Posterior vena cava (tissue), 2 donors: ENCODE measurements at regions not wholly inside any gene's neighbourhood (a gene's known extent, or its start where the extent isn't known, plus 50 kb on each side); places are given as distances from the start of the nearest gene placed in this dataset.
"Not testable (repeated sequence)": the region's sequence is repeated elsewhere in the genome, so short reads cannot be mapped to it uniquely, and the experiment has no call there.

ENCODE experiments used
- DNase-seq: peaks from one replicate; pipeline ENCODE4 v3.0.0-alpha.2; 2020; ENCODE audit warnings: low spot score
- intact Hi-C, 2 donors: fragments of 100-400 bp; cut with DNase I; formaldehyde crosslinking; loops; one replicate each; pipeline versions ENCODE4 v1.14.1 to v1.14.2; 2022 to 2023
- donor health status: DM: yes; HTN: yes; CAD: no.
- donor health status: DM: yes; HTN: yes; CAD: no.

GRCh38 chr20:20814685-20815084, 102.2 kb upstream of the RALGAPA2 start:
- intact Hi-C loops, result no loop called here
- no peak for DNase-seq

GRCh38 chr20:20812136-20812535, 99.7 kb upstream of the RALGAPA2 start:
- intact Hi-C loops, result no loop called here
- DNase-seq, result no peak

GRCh38 chr20:20808016-20808415, 95.6 kb upstream of the RALGAPA2 start:
- intact Hi-C loops, result no loop called here
- no peak for DNase-seq

DNA sequence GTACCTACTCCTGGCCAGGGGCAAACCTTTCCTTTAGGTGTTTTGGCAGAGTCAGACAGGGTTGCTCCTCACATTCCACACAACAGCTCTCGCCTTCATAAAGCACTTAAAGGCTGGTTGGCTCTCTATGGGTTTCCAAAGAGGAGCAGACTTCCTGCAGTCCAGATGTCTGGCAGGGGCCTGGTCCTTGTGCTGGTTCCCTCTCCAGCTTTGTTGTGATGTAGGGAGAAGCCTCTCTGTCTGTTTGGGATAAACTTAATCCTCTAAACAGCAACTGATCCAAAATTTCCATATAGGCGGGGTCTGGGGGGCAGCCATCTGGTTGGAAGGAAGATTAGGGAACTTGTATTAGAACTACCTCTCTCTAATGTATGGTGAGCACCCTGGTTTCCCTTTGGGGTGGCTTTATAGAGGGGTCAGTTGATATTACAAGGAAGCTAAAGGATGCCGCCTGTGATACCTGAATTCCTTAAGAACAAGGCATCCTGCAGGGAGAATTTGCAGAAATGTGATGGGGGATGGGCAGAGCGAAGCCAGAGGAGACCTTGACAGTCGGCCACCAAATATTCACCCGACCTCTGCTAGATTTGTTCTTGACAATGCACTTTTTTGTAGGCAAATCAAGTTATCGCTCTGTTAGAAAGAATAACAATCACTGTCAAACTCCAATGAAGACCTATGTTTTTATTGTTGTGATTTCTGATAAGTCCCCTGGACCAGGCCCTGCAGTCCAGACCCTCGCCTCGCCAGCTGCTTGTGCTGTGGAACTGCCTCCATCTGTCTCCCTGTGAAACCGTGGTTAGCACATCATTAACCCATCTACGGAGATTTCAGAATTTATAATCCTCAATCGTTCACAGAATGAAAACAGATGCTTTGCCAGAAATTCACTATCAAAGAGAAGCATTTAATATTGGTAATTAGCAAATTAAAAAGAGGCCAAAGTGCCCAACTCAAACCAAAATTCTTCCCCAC, 94.0 kb upstream of the RALGAPA2 start:
- intact Hi-C loops, result no loop called here
- DNase-seq, result no peak

DNA sequence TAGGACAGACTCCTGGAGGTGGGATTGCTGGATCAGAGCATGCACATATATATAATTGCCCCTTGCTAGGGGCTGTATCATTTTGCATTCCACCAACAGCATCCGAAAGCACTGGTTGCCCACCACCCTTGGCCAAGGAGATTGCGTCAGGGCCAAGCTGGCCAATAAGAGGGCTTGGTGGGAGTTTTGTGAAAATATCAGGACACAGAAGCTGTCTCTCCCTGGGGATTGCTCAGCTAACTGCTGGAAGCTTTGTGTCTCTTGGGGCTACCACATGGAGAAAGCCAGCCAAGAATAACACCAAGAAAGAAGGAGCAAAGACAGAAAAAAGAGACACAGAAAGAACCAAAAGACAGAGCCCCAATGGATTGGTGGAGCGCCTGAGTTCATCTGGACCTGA, 90.6 kb upstream of the RALGAPA2 start:
- intact Hi-C loops, result no loop called here

GRCh38 chr20:20802328-20802727, 89.9 kb upstream of the RALGAPA2 start:
- intact Hi-C loops, result no loop called here
- DNase-seq, result no peak

More for the DNA sequence above, 90.6 kb upstream of the RALGAPA2 start:
- no peak for DNase-seq

- no peak for DNase-seq
- intact Hi-C loops, result no loop called here
Observed at GRCh38 chr20:20799716-20800312, 87.4 kb upstream of the RALGAPA2 start.

- intact Hi-C loops, result no loop called here
- no peak for DNase-seq
Observed at GRCh38 chr20:20797521-20798310, 85.3 kb upstream of the RALGAPA2 start.

GRCh38 chr20:20796766-20797440, 84.5 kb upstream of the RALGAPA2 start:
- no peak for DNase-seq
- intact Hi-C loops, result no loop called here

DNA sequence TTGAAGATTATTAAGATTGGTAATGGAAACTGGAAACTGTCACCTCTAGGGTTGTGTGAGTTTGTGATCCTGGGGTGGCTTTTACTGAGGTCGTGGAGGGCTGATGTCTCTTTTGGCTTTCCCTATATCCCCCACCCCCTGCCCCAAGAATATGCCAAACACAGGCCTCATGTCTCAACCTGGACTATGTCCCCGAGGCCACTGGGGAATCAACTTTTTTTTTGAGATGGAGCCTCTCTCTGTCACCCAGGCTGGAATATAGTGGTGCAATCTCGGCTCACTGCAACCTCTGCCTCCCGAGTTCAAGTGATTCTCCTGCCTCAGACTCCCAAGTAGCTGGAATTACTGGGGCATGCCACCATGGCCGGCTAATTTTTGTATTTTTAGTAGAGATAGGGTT, 83.3 kb upstream of the RALGAPA2 start:
- DNase-seq, result no peak
- intact Hi-C loops, result no loop called here

DNA sequence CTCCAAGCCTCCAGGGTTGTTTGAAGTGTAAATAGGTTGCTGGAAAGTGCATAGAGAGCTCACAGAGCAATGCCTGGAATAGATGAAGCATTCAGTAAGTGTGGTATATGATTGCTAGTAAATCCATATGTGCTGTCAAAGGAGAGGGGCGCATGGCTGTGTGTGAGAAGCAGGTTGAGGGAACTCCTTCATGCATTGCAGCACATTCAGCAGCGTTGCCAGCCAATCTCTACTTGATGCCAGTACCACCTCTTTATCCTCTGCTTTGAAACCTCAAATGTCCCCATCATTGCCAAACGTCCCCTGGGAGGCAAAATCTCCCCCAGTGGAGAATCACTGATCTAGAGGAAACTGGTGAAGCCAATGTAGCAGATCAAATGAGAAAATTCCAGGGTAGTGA, 82.7 kb upstream of the RALGAPA2 start:
- DNase-seq, result no peak
- intact Hi-C loops, result no loop called here

DNA sequence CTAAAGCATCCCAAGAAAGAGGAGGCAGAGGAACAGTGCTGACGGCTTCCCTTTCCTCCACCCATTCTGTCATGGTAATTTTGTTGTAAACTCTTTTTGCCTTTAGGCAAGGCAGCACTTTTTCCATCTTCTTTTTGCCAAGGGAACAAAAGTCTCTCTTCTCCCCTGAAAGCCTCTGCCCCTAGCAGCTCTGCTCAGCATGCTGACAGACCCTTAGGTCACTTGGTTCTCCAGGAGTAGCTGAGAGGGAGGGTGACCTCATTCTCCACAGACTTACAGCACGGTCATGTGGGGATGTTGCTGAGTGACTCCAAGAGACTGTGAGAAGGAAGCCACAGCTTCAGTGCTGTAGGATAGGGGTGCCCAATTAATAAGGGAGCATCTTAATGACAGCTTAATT, 81.1 kb upstream of the RALGAPA2 start:
- DNase-seq, result no peak
- intact Hi-C loops, result no loop called here

DNA sequence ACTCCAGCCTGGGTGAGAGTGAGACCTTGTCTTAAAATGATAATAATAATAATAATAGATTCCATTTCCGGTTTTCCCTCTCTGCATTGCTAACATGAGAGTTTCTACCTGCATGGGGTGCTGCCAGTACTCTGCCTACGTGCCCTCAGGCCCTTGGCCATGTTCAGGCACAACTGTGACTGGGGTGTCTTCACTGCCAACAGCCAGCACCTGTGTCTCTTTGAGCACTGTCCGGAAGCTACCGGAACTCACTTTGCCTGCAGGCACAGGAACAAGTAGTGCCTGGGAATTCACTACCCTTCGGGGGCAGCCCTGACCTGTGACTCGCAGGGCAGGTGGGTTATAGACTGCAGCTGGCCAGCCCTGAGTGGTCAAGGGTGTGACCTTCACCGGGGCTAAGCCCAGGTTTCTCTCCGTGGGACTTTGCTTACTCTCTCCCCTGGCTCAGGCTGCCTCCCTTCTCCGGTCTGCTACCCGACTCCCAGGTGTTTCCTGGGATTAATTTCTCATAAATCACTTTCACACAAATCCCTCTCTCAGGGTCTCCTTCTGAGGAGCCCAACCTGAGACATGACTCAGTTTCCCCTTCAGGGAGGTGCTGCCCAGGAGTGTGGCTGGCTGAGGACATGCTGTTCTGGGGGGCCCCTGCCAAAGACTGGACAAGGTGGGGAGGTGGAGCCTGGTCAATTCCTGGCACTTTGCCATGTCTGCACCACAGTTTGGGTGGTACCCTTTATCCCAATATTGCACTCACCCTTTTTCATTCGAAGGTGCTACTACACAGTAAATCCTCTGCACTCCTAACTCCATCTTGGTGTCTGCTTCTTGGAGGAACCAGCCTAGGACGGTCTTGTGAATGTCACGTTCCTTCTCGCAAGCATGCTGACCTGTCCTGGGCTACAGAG, 79.5 kb upstream of the RALGAPA2 start:
- intact Hi-C loops, result no loop called here
- no peak for DNase-seq

DNA sequence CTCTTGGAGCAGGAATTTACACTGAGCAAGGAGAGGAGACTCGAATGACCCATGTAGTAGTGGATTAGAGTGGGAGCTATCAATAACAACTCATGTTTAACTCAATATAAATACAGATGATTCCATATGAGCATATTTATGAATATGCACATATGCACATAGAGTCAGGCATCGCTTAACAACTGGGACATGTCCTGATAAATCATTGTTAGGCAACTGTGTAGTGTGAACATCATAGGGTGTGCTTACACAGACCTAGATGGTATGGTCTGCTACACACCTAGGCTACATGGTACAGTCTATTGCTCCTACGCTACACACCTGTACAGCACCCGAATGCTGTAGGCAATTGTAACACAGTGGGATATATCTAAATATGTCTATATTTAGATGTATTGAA, 75.9 kb upstream of the RALGAPA2 start:
- no peak for DNase-seq
- intact Hi-C loops, result loop anchor here in 1 of 2 donors (5.0 kb wide), 1 partner anchor 789 kb away; no protein-coding TSS in a partner anchor

DNA sequence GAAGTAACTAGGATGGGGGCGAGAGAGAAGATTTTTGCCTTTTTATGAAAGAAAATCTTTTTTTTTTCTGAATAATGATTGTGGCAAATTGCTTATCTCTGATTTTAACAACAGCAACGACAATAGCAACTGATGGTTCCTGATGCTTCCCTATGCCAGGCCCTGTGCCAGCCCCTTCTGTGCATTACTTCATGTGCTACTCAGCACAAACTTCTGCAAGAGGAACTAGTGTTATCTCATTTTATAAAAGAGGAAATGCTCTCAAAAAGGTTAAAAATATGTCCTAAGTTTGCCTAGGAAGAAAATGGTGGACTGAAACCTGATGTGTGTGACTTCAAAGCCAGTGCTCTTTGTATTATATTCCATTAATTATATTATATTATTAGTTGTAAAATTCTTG, 74.0 kb upstream of the RALGAPA2 start:
- no peak for DNase-seq
- intact Hi-C loops, result loop anchor here in 1 of 2 donors (5.0 kb wide), 1 partner anchor 791 kb away; no protein-coding TSS in a partner anchor

DNA sequence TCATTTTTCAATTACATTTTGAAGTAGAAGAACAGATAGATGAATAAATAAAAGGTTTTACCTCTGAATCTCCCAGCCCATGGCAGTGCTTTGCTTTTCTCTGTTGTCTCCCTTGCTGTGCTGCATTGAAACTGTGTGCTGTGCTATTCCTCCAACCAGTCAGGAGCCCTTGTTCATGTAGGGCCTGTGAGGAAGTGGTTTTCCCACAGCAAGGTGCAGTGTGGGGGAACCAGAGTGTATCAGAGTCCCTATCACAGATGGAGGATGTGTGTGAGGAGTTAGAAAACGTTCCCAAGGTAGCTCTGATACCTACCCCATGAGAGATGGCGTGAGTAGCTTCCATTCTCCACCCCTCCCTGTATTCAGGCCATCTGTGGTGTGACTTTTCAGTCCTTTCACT, 72.8 kb upstream of the RALGAPA2 start:
- intact Hi-C loops, result loop anchor here in 1 of 2 donors (5.0 kb wide), 1 partner anchor 792 kb away; no protein-coding TSS in a partner anchor
- DNase-seq, result no peak

- intact Hi-C loops, DNase-seq: not testable (repeated sequence)
Observed at GRCh38 chr20:20784450-20784849, 72.0 kb upstream of the RALGAPA2 start.

DNA sequence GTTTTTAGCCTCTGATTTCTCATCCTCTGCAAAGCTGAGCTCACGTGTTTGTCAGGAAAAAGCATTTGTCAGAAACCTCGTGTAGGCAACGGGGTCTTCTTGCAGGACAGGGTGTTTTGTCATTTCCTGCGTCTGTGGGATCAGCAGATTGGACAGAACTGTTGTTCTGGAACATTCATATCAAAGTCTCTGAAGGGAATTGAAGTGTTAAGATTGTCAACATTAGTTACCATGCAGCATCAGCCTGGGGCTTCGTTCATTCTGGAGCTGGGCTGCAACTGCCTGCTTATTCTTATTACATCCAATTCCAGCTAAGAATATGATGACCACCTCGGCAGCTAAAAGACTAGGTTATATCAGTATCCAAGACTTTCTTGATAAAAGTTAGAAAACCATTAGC, 71.0 kb upstream of the RALGAPA2 start:
- intact Hi-C loops, result no loop called here
- no peak for DNase-seq
